ENCODE measurements at regions not wholly inside any gene's neighbourhood (a gene's known extent, or its start where the extent isn't known, plus 50 kb on each side); places are given as distances from the start of the nearest gene placed in this dataset.

- TF ChIP-seq, protein P1, sequence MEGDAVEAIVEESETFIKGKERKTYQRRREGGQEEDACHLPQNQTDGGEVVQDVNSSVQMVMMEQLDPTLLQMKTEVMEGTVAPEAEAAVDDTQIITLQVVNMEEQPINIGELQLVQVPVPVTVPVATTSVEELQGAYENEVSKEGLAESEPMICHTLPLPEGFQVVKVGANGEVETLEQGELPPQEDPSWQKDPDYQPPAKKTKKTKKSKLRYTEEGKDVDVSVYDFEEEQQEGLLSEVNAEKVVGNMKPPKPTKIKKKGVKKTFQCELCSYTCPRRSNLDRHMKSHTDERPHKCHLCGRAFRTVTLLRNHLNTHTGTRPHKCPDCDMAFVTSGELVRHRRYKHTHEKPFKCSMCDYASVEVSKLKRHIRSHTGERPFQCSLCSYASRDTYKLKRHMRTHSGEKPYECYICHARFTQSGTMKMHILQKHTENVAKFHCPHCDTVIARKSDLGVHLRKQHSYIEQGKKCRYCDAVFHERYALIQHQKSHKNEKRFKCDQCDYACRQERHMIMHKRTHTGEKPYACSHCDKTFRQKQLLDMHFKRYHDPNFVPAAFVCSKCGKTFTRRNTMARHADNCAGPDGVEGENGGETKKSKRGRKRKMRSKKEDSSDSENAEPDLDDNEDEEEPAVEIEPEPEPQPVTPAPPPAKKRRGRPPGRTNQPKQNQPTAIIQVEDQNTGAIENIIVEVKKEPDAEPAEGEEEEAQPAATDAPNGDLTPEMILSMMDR (IDR thresholded peaks at IDR 0.05): no peak
- TF ChIP-seq EZH2 (IDR thresholded peaks at IDR 0.05): no peak
Measured at GRCh38 chr5:113719549-113719948, 206.1 kb downstream of the YTHDC2 start.
